ENCODE measurements at regions not wholly inside any gene's neighbourhood (a gene's known extent, or its start where the extent isn't known, plus 50 kb on each side); places are given as distances from the start of the nearest gene placed in this dataset.

- no peak for TF ChIP-seq CTCF (IDR thresholded peaks at IDR 0.05; ENCODE audit: low read depth, low read length)
- no peak for TF ChIP-seq MAX (IDR thresholded peaks at IDR 0.05; ENCODE audit: low read depth, low read length)
Observed at GRCh38 chr13:112209711-112210110, 142.8 kb downstream of the SOX1 start.
